AML-193 (cell line): ENCODE measurements at regions not wholly inside any gene's neighbourhood (a gene's known extent, or its start where the extent isn't known, plus 50 kb on each side); places are given as distances from the start of the nearest gene placed in this dataset.
"Not testable (repeated sequence)": the region's sequence is repeated elsewhere in the genome, so short reads cannot be mapped to it uniquely, and the experiment has no call there.

ENCODE experiments used
- DNase-seq, 2 experiments: peaks; one replicate each; lab custom pipeline; 2025; lab: John Stamatoyannopoulos, UW

- DNase-seq, result not testable (repeated sequence)
These were observed 186.3 kb downstream of the AEBP2 start for GRCh38 chr12:19625551-19625950.

- DNase-seq, result no peak
These were observed 188.4 kb downstream of the AEBP2 start for GRCh38 chr12:19627719-19628118.

- no peak for DNase-seq
These were observed 191.2 kb downstream of the AEBP2 start for GRCh38 chr12:19630536-19630935.

- no peak for DNase-seq
These were observed 193.9 kb downstream of the AEBP2 start for GRCh38 chr12:19633194-19633593.

GRCh38 chr12:19633641-19634040, 194.3 kb downstream of the AEBP2 start:
- no peak for DNase-seq

GRCh38 chr12:19639781-19640415, 200.6 kb downstream of the AEBP2 start:
- DNase-seq, result no peak

- DNase-seq, result no peak
These were observed 202.2 kb downstream of the AEBP2 start for GRCh38 chr12:19641235-19642080.

GRCh38 chr12:19642345-19642744, 203.1 kb downstream of the AEBP2 start:
- no peak for DNase-seq

- no peak for DNase-seq
These were observed 204.3 kb downstream of the AEBP2 start for GRCh38 chr12:19643635-19644034.

- DNase-seq, result no peak
These were observed 205.3 kb downstream of the AEBP2 start for GRCh38 chr12:19644571-19644970.

- DNase-seq, result no peak
These were observed 206.5 kb downstream of the AEBP2 start for GRCh38 chr12:19645823-19646222.

- no peak for DNase-seq
These were observed 207.3 kb downstream of the AEBP2 start for GRCh38 chr12:19646599-19646998.

GRCh38 chr12:19647806-19648556, 208.7 kb downstream of the AEBP2 start:
- DNase-seq, result no peak

GRCh38 chr12:19648591-19648990, 209.3 kb downstream of the AEBP2 start:
- no peak for DNase-seq

- no peak for DNase-seq
These were observed 213.1 kb downstream of the AEBP2 start for GRCh38 chr12:19652386-19652785.

- DNase-seq, result no peak
These were observed 215.5 kb downstream of the AEBP2 start for GRCh38 chr12:19654650-19655376.

GRCh38 chr12:19657118-19657731, 217.9 kb downstream of the AEBP2 start:
- DNase-seq, result no peak

GRCh38 chr12:19657732-19658130, 218.4 kb downstream of the AEBP2 start:
- no peak for DNase-seq

GRCh38 chr12:19659086-19659485, 219.8 kb downstream of the AEBP2 start:
- DNase-seq, result no peak

GRCh38 chr12:19659501-19659900, 220.2 kb downstream of the AEBP2 start:
- DNase-seq, result no peak

- no peak for DNase-seq
These were observed 226.0 kb downstream of the AEBP2 start for GRCh38 chr12:19665121-19665900.
